HG03175 (cell line): ENCODE measurements at regions not wholly inside any gene's neighbourhood (a gene's known extent, or its start where the extent isn't known, plus 50 kb on each side); places are given as distances from the start of the nearest gene placed in this dataset.

ENCODE experiments used
- ATAC-seq: cut with Tn5 transposase; IDR thresholded peaks from one replicate; pipeline ENCODE4 v1.9.1; 2021; ENCODE audit warnings: mild to moderate bottlenecking, moderate library complexity; ENCODE audit not compliant: unreplicated experiment

DNA sequence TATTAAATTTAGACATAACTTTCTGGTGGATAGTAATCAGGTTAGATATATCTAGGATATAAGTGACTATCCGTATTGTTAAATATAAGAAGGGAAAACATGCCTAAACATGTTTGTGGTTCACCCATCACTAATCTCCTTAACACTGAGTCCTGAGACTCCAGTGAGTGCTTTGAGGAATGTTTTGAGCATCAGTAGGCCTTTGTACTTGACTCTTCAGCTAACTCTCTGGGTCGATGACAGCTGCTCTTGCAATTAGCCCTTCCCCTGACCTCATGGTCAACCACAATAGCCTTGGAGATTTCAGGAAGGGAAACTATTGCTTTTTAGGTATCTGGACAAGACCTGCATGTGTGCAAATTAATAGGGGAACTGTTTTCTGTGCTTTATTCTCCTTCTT lies 716.8 kb downstream of the EPHA4 start:
- ATAC-seq = no peak

DNA sequence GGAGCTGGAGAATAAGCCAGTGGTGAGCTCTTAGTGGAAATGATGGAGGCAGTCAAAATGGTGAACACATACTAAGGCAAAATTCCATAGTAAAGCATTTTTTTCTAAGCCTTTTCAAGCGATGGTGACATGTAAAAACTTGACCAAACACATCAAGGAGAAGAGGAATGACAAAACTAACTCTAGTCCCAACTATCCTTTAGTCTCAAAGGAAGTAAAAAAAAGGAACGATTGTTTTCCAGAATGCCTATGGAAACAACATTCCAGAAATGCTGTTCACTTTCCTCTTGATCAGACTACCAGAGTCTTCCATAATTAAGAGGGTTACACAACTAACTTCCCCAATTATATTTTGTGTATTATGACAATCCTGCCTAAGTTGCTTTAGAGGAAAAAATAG lies 715.6 kb downstream of the EPHA4 start:
- ATAC-seq = no peak

DNA sequence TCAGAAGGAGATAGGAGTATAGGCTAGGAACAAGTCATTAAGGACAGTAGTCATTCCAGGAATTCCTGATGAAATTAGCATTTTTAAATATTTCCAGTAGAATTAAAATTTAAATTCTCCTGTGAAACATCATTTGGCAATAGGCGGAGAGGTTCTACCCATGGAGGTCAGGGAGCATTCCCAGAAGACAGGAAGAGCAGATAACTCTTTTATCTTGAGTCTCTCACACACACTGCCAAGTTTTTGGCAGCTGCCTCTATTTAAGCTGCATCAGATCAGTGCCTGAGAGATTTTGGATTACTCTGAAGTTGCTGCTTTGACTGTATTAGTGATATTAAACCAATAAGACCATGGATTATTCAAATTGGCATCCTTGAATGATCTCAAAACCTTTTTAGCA lies 714.7 kb downstream of the EPHA4 start:
- no peak for ATAC-seq

DNA sequence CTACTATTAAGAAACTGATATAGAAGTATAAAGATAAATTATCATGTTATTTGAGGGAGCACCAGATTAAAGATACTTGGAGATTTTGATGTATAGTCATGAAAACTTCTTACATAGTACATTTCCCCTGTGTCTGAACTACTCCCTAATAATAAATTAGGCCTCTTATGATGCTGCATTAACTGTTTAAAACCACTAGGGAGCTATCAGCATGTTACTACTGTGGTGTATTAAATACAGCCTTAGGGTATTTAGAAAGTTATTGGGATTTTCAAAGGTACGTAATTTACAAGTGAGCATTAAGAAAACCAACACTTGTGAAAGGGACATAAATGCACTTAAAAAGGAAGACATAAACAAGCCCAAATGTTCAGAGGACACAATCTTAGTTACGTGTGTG lies 714.0 kb downstream of the EPHA4 start:
- ATAC-seq = no peak

DNA sequence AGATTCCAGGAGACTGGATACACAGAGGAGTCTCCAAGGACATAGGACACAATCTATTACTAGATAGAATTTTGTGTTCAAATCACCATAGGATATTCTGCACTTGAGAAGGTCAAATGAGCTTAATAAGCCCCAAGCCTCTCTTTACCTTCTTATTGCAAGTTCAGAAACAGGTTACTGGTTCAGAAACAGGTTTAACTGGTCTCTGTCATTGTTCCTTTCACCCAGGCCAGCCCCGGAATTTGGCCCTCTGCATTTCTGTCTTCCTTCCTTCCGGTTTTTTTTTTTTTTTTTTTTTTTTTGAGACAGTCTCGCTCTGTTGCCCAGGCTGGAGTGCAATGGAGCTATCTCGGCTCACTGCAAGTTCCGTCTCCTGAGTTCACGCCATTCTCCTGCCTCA lies 700.2 kb downstream of the EPHA4 start:
- ATAC-seq = no peak

DNA sequence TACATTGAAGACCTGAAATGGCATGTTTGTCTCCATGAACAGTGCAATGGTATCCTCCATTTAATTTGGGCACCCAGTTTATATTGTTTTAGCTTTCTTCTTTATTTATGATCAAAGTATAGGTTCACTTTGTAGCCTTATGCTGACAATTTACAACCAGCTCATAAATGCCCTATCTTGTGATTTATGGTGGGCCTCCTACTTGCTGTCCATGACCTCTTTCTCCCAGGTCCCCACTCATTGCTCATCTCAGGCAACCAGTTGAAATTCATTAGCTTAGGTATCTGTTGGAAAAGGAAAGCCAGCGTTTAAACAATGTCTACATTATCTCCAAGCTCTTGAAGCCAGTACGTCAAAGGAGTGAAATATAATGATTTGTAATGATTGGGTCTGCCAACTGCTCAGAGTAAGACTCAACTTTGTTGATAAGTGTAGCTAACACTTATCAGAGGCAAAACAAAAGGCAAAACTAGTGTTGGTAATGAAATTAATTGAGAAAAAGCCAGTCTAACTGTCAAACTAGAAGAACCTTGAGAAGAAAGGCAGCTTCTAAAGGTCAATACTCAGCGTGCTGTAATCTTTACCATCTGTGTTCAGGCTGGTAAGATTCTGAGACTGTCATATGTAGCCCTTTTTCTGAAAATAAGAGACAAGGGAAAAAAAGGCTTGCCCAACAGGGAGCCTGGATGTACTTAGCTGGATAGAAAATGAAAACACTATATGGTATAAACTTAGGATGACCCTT lies 695.9 kb downstream of the EPHA4 start:
- ATAC-seq = no peak

DNA sequence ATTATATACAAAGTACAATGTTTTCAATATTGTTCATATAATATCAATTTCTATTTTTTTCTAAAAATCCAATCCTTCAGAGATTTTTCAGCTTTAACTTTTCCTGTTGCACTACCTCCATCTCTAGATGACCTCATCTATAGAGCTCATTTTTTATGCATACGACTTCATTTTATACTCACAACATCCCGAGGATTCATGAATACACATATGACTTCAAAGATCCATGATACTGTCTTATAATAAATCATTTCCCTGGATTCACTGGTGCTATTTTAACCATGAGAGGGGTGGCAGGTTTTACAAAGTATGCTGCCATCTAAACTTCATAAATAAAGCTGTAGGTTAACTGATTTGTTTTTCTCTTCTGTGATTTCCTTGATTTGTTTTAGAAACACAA lies 694.6 kb downstream of the EPHA4 start:
- no peak for ATAC-seq

DNA sequence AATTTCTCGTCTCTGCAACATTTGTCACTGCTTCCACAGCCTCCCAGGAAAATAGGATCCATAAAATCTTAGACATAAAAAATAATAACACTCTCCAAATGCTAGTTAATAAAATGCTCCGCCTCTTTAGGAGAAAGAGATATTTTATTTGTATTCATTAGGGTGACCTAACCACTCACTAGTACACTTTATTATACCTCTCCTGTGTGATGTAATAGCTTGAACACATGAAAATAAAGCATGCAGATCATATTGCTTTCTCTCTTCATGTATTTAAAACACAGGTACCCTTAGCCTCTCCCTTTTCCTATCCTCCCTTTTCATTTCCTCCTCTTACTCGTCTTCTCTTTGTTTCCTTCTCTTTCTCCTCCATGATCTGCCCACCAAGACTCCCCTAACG lies 694.2 kb downstream of the EPHA4 start:
- no peak for ATAC-seq

DNA sequence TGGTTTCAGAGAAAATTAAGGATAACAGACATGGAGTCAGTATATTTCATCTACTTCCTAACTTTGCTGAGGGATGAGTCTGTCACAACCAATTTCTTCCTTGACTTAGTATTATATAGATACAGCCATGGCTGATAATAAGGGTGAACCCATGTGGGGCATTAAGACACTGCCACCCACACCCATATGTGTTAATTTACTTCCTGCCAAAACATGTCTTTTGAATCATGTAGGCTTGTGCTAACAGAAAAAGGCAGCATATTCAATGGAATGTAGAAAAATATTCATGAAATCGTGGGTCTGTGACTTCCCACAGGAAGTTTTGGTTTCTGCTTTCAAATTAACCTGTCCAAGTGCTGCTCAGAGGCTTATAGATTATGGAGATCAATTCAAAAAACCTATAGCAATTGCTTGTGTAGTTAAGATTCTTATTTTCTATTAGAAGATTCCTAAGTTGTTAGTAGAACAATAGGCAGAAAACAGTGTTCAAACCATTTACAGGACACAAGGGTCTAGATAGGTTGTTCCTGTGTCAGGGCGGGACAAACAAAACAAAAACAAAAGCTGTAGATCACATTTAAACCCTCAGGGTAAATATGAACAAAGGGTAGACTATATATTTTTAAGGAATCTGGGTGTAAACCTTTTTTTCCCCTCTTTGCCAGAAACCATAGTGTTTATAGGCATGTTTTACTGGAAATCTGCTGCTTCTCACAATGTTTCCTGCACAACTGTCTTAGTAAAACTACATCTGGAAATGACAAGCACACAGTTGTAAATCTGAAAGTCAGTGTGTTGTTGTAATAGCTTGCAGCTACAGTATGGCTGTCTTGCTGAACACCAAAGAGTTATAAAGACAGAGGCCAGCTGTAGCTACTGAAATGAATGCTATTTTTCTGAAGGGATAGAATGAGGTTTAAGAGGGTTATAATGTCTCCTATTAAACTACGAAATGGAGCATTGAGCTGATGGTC lies 691.2 kb downstream of the EPHA4 start:
- ATAC-seq = no peak

DNA sequence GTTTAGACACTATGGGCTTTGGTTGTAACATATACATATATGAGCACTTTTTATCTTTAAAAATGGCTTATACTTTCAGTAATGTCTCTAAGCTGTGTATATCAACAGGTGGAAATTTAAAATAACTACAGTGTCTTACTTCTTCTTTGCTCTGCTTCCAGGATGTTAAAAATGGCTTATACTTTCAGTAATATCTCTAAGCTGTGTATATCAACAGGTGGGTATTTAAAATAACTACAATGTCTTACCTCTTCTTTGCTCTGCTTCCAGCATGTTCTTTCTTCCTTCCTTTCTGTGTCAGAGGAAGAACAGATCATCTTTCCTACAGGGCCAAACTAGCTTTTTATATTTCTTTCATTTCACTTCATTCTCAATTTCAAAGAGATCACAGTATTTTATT lies 689.6 kb downstream of the EPHA4 start:
- no peak for ATAC-seq

DNA sequence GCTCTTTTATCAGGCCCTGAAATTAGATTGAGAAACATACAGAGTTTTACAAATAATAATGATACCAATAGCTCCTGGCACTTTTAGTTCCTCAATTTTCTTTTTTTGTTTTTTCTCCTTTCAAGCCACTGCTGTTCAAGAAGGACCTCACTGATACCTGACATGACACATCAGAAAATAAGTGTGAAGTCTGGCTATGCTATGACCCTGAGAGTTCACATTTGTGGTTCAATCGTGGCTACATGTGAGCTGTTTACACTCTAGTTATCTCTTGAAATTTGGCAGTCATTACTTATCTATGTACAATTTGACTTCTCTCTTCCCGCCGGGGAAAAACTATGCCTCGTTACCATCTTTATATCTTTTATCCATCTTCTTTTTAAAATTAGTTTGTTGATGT lies 686.5 kb downstream of the EPHA4 start:
- no peak for ATAC-seq

DNA sequence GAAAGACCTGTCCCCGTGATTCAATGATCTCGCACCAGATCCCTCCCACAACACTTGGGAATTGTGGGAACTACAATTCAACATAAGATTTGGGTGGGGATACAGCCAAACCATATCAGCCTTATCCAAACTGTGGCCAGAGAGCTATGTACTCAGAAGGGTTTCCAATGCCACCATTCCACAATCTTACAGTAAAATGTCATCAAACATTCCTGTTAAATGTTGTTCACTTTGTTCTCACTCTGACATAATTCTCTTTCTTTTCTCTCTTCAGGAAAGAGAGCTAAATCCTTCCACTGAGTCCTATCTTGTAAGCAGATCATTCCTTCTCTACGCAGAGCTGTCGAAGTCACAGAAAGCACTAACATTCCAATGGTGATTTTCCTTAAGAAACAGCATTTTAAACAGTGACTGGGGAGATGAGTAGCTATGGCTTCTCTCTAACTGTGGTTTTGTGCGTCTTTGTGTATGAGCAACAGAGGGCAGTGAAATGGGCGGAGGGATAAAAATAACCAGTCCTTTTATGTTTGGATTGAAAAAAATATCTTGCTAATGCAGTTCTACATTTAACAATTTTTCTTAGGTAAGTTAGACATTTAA lies 684.7 kb downstream of the EPHA4 start:
- ATAC-seq = no peak

DNA sequence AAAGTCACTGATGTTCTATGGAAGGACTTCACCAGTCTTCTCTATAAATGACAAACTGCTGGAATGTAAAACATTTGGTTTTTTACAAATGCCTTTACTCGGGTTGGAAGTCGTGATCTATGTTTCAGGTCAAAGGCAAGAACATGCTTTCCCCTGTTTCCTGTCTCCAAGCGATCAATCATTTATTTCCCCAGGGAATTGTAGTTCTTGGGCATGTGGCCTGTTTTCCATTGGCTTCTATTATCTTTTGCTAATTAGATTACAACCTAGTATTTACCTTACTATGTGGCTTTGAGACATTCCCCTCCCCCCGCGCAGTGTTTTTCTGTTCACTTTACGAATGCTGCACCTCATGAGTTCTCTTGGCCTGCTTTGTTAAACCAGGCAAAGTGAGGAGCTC lies 684.2 kb downstream of the EPHA4 start:
- ATAC-seq = no peak

DNA sequence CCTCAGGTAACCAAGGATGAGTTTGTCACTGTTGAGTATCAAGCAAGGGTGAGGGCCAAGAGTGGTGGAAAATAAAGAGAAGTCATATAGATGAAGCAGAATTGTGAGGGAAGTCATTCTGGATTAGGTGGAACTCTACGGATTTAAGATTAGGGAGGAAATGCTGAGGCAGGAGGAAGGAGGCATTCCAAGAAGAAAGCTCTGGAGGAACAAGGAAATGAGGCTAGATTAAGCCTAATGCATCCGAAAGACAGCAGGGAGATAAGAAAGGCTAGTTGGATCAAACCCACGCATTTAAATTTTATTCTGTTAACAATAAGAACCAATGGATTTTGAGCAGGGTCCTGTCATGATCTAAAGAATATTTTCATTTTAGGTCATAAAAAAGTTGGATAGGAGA lies 681.2 kb downstream of the EPHA4 start:
- no peak for ATAC-seq

DNA sequence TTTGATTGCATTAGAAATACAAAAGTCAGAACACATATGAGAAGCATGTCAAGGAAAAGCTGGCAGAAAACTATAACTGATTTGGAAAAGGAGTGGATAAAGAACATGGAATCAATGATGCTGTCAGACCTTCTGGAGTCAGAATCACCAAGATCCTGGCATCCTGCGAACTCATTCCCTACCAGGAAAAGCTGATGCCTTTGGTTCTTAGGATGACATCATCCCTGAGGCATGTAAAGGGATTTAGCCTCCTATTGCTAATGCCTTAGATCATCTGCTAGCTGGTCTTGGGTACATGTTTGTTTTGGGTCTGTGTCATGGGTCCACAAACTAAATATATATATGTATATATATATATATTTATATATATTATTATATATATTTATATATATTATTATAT lies 680.7 kb downstream of the EPHA4 start:
- ATAC-seq = no peak

DNA sequence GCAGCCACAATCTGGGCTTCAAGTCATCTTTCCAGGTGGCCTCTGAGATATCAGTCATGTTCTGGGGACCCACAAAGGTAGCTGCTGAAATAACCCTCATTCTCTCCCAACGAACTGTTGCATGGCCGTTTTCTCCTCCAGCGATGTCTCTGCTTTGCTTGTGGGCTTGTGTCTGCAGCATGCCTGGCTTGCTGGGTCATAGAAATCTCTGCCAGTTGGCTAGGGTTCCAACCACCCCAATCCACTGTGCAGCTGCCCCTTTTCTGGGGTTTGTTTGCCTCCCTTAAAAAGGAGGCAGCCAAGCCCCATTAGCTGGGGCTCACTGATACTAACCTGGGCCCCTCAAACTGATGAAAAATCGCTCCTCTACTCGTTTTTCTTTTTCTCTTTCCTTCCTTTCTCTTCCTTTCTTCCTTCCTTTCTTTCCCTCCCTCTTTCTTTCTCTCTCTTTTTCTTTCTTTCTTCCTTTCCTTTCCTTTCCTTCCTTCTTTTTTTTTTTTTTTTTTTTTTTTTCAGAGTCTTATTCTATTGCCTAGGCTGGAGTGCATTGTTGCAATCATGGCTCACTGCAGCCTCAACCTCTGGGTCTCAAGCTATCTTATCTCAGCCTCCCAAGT lies 680.0 kb downstream of the EPHA4 start:
- no peak for ATAC-seq

DNA sequence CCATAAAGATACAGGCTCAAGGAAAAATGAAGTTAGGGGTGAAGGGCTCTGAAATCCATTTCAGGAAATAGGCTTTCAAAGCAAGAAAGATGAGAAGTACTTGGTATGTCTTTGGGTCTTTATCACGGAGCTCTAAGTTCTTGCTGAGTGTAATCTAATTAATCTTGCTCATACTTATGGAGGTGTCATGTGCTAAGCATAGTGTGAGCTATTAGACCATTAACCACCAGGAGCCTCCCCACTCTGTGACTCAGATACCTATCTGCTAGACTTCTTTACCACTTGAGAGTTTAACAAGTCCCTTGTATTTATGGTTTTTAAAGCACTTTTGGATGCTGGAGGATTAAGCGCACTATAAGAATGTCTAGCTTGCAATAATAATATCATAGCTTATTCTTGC lies 678.7 kb downstream of the EPHA4 start:
- ATAC-seq = no peak

DNA sequence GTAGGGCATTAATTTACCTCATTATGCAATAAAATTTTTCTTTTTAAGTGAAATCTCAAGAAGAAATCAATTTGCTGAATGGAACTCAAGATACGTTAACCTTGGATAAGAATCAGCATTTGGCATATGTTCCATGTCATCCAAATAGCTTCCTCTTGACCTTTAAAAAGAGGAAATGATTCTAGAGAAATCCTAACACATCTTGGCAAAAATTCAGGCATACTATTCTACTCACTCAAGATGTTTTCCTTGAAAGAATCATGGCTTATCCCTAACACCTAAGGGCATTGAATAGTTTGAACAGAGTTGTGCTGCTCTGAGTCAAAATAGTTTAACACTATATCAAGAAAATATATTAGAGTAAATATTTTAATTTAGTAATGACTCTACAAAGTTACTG lies 678.0 kb downstream of the EPHA4 start:
- no peak for ATAC-seq

DNA sequence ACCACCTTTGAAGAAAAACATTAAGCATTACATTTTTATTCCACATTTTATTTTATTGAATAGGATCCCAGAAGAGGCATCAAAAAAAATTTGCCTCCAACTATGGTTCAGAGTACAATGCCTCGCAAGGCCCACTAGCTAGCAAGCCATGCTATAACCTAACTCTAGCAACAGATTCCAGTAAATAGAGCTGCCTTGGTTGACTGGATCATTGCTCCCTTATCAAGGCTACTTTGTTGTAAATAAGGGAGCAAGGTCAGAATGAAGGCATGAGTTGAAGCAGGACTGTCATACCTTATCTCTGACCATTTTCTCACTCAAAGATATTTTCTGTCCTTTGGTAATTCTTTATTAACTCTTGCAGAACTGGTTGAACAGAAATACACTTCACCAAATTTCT lies 672.6 kb downstream of the EPHA4 start:
- ATAC-seq = no peak

DNA sequence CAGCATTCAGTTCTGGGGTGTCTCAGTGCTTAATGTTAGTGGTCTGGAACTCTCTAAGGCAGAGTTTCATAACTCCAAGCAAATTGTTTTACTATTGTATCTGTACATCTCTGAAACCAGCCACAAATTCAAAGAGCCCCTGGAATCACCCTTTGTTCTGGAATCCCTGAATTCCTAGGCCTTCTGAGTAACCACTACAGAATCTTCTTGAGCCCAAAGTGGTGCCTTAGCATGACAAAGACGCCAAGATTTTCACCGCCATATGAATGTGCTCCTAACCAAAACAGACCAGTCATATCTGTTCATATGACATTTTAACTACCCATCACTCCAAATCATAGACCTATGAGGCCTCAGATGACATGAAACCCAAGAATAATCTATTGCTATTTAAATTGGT lies 668.1 kb downstream of the EPHA4 start:
- no peak for ATAC-seq

DNA sequence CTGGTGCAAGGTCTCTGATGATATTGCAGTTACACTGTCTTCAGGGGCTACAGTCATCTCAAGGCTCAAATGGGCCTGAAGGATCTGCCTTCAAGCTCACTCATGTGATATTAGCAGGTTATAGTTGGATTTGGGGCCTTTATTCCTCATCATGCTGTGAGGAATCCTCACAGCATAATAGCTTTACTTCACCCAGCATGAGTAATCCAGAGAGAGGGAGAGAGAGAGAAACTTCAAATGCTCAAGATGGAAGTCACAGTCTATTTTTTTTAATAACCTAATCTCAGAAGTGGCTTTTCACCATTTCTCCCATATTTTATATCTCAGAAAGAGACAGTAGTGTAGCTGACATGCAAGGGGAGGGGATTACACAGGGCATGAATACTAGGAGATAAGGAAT lies 658.7 kb downstream of the EPHA4 start:
- ATAC-seq = no peak
